NB4 (cell line): ENCODE measurements at regions not wholly inside any gene's neighbourhood (a gene's known extent, or its start where the extent isn't known, plus 50 kb on each side); places are given as distances from the start of the nearest gene placed in this dataset.

ENCODE experiments used
- MYC ChIP-seq: IDR thresholded peaks from 2 replicates; pipeline ENCODE4 v1.6.1; 2011; ENCODE audit warnings: low read depth, low read length
- POLR2A ChIP-seq: IDR thresholded peaks from 2 replicates; pipeline ENCODE4 v1.6.1; 2011; ENCODE audit warnings: mild to moderate bottlenecking; ENCODE audit not compliant: insufficient read length; ENCODE audit errors: extremely low read depth
- TF ChIP-seq, protein P1 (sequence below): IDR thresholded peaks from one replicate; pipeline ENCODE4 v1.5.1; 2012; ENCODE audit warnings: low read depth, low read length
- TF ChIP-seq, protein P2 (sequence below): IDR thresholded peaks from 2 replicates; pipeline ENCODE4 v1.6.1; 2011; ENCODE audit warnings: low read depth, low read length

DNA sequence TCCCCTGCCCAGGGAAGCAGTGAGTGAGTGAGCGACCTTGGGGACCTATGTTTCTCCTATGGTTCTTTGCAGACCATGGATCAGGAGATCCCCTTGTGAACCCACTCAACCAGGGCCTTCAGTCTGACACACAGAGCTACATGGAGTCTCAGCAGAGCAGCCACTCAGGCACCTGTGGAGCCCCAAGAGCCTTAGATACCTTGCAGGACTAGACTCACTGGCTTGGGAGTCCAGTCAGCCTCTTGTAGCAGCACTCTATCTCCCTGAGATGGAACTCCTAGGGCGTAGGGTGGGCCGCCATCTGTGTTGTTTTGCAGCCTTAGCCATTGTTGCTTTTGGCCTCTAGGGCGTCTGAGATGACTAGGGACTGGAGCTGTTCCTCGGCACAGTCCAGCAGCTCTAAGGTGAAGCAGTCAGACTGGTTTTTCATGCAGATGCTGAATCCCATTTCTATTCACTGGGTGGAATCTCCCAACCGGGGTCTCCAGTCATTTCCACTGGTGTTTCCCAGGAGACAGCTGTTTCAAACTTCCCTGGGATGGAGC is 284.6 kb upstream of the RPS23 start:
- TF ChIP-seq, protein P1, sequence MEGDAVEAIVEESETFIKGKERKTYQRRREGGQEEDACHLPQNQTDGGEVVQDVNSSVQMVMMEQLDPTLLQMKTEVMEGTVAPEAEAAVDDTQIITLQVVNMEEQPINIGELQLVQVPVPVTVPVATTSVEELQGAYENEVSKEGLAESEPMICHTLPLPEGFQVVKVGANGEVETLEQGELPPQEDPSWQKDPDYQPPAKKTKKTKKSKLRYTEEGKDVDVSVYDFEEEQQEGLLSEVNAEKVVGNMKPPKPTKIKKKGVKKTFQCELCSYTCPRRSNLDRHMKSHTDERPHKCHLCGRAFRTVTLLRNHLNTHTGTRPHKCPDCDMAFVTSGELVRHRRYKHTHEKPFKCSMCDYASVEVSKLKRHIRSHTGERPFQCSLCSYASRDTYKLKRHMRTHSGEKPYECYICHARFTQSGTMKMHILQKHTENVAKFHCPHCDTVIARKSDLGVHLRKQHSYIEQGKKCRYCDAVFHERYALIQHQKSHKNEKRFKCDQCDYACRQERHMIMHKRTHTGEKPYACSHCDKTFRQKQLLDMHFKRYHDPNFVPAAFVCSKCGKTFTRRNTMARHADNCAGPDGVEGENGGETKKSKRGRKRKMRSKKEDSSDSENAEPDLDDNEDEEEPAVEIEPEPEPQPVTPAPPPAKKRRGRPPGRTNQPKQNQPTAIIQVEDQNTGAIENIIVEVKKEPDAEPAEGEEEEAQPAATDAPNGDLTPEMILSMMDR, result no peak
- TF ChIP-seq POLR2A, result no peak
- no peak for TF ChIP-seq MYC
- TF ChIP-seq, protein P2, sequence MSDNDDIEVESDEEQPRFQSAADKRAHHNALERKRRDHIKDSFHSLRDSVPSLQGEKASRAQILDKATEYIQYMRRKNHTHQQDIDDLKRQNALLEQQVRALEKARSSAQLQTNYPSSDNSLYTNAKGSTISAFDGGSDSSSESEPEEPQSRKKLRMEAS, result no peak
